HL-60/S4 (cell line): ENCODE measurements at regions not wholly inside any gene's neighbourhood (a gene's known extent, or its start where the extent isn't known, plus 50 kb on each side); places are given as distances from the start of the nearest gene placed in this dataset.

Experiments used
- in situ Hi-C: fragments of 300-500 bp; cut with MboI; formaldehyde crosslinking; loops from 2 replicates; pipeline ENCODE4 v1.14.3; 2022; ENCODE audit warnings: low sequenced_read_pairs

- in situ Hi-C loops: no loop called here
Measured at GRCh38 chr15:69593981-69594966, 141.7 kb downstream of the RPLP1 start.

- in situ Hi-C loops: no loop called here
Measured at GRCh38 chr15:69595009-69595791, 142.6 kb downstream of the RPLP1 start.

- in situ Hi-C loops: no loop called here
Measured at GRCh38 chr15:69597061-69597592, 144.5 kb downstream of the RPLP1 start.

GRCh38 chr15:69599271-69599670 lies 146.7 kb downstream of the RPLP1 start:
- in situ Hi-C loops: no loop called here

- in situ Hi-C loops: no loop called here
Measured at GRCh38 chr15:69600556-69601085, 148.0 kb downstream of the RPLP1 start.

- in situ Hi-C loops: no loop called here
Measured at GRCh38 chr15:69601711-69602504, 149.3 kb downstream of the RPLP1 start.

GRCh38 chr15:69602921-69603320 lies 150.3 kb downstream of the RPLP1 start:
- in situ Hi-C loops: no loop called here

GRCh38 chr15:69603369-69604071 lies 150.9 kb downstream of the RPLP1 start:
- in situ Hi-C loops: no loop called here

GRCh38 chr15:69604072-69604411 lies 151.4 kb downstream of the RPLP1 start:
- in situ Hi-C loops: no loop called here

GRCh38 chr15:69606144-69606543 lies 153.5 kb downstream of the RPLP1 start:
- in situ Hi-C loops: no loop called here

GRCh38 chr15:69606921-69607500 lies 154.4 kb downstream of the RPLP1 start:
- in situ Hi-C loops: no loop called here

- in situ Hi-C loops: no loop called here
Measured at GRCh38 chr15:69608661-69609060, 156.0 kb downstream of the RPLP1 start.

GRCh38 chr15:69609176-69609575 lies 156.6 kb downstream of the RPLP1 start:
- in situ Hi-C loops: no loop called here

GRCh38 chr15:69609776-69610175 lies 157.2 kb downstream of the RPLP1 start:
- in situ Hi-C loops: no loop called here

GRCh38 chr15:69610277-69610676 lies 157.7 kb downstream of the RPLP1 start:
- in situ Hi-C loops: no loop called here

GRCh38 chr15:69610858-69611257 lies 158.2 kb downstream of the RPLP1 start:
- in situ Hi-C loops: no loop called here

GRCh38 chr15:69612112-69612511 lies 159.5 kb downstream of the RPLP1 start:
- in situ Hi-C loops: no loop called here

GRCh38 chr15:69613182-69613581 lies 160.6 kb downstream of the RPLP1 start:
- in situ Hi-C loops: no loop called here

GRCh38 chr15:69613988-69614387 lies 161.4 kb downstream of the RPLP1 start:
- in situ Hi-C loops: no loop called here

- in situ Hi-C loops: no loop called here
Measured at GRCh38 chr15:69615736-69616135, 163.1 kb downstream of the RPLP1 start.
